ENCODE measurements at regions not wholly inside any gene's neighbourhood (a gene's known extent, or its start where the extent isn't known, plus 50 kb on each side); places are given as distances from the start of the nearest gene placed in this dataset.

DNA sequence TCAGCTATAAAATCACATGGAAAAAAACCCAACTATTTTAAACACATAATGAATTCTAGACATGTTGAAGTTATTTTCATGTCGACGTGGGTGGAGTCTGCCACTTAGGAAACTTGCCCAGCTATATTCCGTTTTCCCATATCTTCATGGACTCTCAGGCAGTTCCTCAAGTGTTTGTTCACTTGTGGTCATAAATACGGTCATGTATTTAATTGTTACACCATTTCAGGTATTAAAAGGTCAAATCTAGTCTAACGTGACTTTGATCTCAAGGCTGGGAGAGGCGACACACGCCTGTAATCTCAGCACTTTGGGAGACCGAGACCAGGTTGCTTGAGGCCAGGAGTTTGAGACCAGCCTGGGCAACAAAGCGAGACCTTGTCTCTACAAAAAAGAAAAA is 346.9 kb downstream of the PBX1 start:
- no peak for FAIRE-seq
- H3K79me2 ChIP-seq (ENCODE audit: control insufficient read depth, insufficient read depth, low read length): no peaks in the 10 kb centered on the region

GRCh38 chr1:164902491-164902890 is 343.5 kb downstream of the PBX1 start:
- no peak overlapping the region for H3K9ac ChIP-seq (ENCODE audit: control insufficient read depth, extremely low read depth, insufficient read depth, low read length)
- H3K4me2 ChIP-seq (ENCODE audit: control insufficient read depth, extremely low read depth, insufficient read depth, low read depth, low read length): no peak overlapping the region
- no peak overlapping the region for H2AFZ ChIP-seq (ENCODE audit: control insufficient read depth, low read length)
- no peaks in the 10 kb centered on the region for H3K27me3 ChIP-seq (ENCODE audit: control insufficient read depth, extremely low read depth, insufficient read depth, low read length)
- H3K4me3 ChIP-seq (ENCODE audit: control insufficient read depth in 2 of 3, extremely low read depth in 1 of 3, insufficient read depth in 2 of 3, low read depth in 1 of 3, low read length in 3 of 3): no peak overlapping the region
- H3K9me1 ChIP-seq (ENCODE audit: control insufficient read depth, extremely low read depth, insufficient read depth, low read length): no peaks in the 10 kb centered on the region
- no peaks in the 10 kb centered on the region for H4K20me1 ChIP-seq (ENCODE audit: control insufficient read depth, extremely low read depth, insufficient read depth, low read length)
- dilution Hi-C loops (cut with MboI; ENCODE audit: extremely low pct_ligation_motif_present, low sequenced_read_pairs): no loop called here
- H3K36me3 ChIP-seq (ENCODE audit: control insufficient read depth in 2 of 2, extremely low read depth in 1 of 2, insufficient read depth in 2 of 2, low read length in 2 of 2): no peaks in the 10 kb centered on the region
- TF ChIP-seq, protein P1, sequence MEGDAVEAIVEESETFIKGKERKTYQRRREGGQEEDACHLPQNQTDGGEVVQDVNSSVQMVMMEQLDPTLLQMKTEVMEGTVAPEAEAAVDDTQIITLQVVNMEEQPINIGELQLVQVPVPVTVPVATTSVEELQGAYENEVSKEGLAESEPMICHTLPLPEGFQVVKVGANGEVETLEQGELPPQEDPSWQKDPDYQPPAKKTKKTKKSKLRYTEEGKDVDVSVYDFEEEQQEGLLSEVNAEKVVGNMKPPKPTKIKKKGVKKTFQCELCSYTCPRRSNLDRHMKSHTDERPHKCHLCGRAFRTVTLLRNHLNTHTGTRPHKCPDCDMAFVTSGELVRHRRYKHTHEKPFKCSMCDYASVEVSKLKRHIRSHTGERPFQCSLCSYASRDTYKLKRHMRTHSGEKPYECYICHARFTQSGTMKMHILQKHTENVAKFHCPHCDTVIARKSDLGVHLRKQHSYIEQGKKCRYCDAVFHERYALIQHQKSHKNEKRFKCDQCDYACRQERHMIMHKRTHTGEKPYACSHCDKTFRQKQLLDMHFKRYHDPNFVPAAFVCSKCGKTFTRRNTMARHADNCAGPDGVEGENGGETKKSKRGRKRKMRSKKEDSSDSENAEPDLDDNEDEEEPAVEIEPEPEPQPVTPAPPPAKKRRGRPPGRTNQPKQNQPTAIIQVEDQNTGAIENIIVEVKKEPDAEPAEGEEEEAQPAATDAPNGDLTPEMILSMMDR (optimal IDR thresholded peaks at IDR 0.05 in 1 of 3, IDR thresholded peaks at IDR 0.05 in 1 of 3, conservative IDR thresholded peaks at IDR 0.05 in 1 of 3; ENCODE audit: extremely low read depth in 1 of 3, insufficient read depth in 2 of 3, low read length in 3 of 3): no peak
- TF ChIP-seq EZH2 (IDR thresholded peaks at IDR 0.05; ENCODE audit: low read length): no peak
- H3K4me1 ChIP-seq (ENCODE audit: control insufficient read depth, extremely low read depth, insufficient read depth, low read length): no peaks in the 10 kb centered on the region
- no peak for DNase-seq (ENCODE audit: low read depth, low spot score)
- no peaks in the 10 kb centered on the region for H3K79me2 ChIP-seq (ENCODE audit: control insufficient read depth, insufficient read depth, low read length)
- H3K9me3 ChIP-seq (ENCODE audit: control insufficient read depth, low read depth, low read length): no peaks in the 10 kb centered on the region
- H3K27ac ChIP-seq (ENCODE audit: control insufficient read depth, insufficient read depth, low read length): no peak overlapping the region
- FAIRE-seq: no peak

More for the DNA sequence above, 346.9 kb downstream of the PBX1 start:
- H3K36me3 ChIP-seq (ENCODE audit: control insufficient read depth in 2 of 2, extremely low read depth in 1 of 2, insufficient read depth in 2 of 2, low read length in 2 of 2): no peaks in the 10 kb centered on the region
- no peak overlapping the region for H3K4me2 ChIP-seq (ENCODE audit: control insufficient read depth, extremely low read depth, insufficient read depth, low read depth, low read length)
- no peak overlapping the region for H3K9ac ChIP-seq (ENCODE audit: control insufficient read depth, extremely low read depth, insufficient read depth, low read length)
- H3K9me1 ChIP-seq (ENCODE audit: control insufficient read depth, extremely low read depth, insufficient read depth, low read length): no peaks in the 10 kb centered on the region
- H3K27ac ChIP-seq (ENCODE audit: control insufficient read depth, insufficient read depth, low read length): no peak overlapping the region
- no peak for DNase-seq (ENCODE audit: low read depth, low spot score)
- no peaks in the 10 kb centered on the region for H3K9me3 ChIP-seq (ENCODE audit: control insufficient read depth, low read depth, low read length)
- dilution Hi-C loops (cut with MboI; ENCODE audit: extremely low pct_ligation_motif_present, low sequenced_read_pairs): no loop called here
- H2AFZ ChIP-seq (ENCODE audit: control insufficient read depth, low read length): no peak overlapping the region
- H3K4me1 ChIP-seq (ENCODE audit: control insufficient read depth, extremely low read depth, insufficient read depth, low read length): no peaks in the 10 kb centered on the region
- H4K20me1 ChIP-seq (ENCODE audit: control insufficient read depth, extremely low read depth, insufficient read depth, low read length): no peaks in the 10 kb centered on the region
- TF ChIP-seq, protein P1 (optimal IDR thresholded peaks at IDR 0.05 in 1 of 3, IDR thresholded peaks at IDR 0.05 in 1 of 3, conservative IDR thresholded peaks at IDR 0.05 in 1 of 3; ENCODE audit: extremely low read depth in 1 of 3, insufficient read depth in 2 of 3, low read length in 3 of 3): no peak
- no peak for TF ChIP-seq EZH2 (IDR thresholded peaks at IDR 0.05; ENCODE audit: low read length)
- no peak overlapping the region for H3K4me3 ChIP-seq (ENCODE audit: control insufficient read depth in 2 of 3, extremely low read depth in 1 of 3, insufficient read depth in 2 of 3, low read depth in 1 of 3, low read length in 3 of 3)
- no peaks in the 10 kb centered on the region for H3K27me3 ChIP-seq (ENCODE audit: control insufficient read depth, extremely low read depth, insufficient read depth, low read length)

Small RNA genes lying in the stretch of these regions (small RNA-seq; reads per million reads assigned to genes)
- gene RNU6-755P (ENCODE audit: insufficient read length in 3 of 3, low read depth in 3 of 3, low replicate concordance in 1 of 3): 0 reads per million in 3 experiments

All from keratinocyte (primary cell).